Esophagus muscularis mucosa (tissue), 4 donors: ENCODE measurements at regions not wholly inside any gene's neighbourhood (a gene's known extent, or its start where the extent isn't known, plus 50 kb on each side); places are given as distances from the start of the nearest gene placed in this dataset.

Experiments
- EP300 ChIP-seq: sonication (generic); formaldehyde crosslinking; IDR thresholded peaks from one replicate; pipeline ENCODE4 v1.6.1; 2017; ENCODE audit warnings: antibody characterized with exemption
- POLR2A ChIP-seq: fragments of 450-650 bp; IDR thresholded peaks from one replicate; pipeline ENCODE4 v1.6.1; 2017; ENCODE audit warnings: antibody characterized with exemption, moderate library complexity, mild to moderate bottlenecking, low read depth
- POLR2AphosphoS5 ChIP-seq, 2 donors: sonication (generic); formaldehyde crosslinking; IDR thresholded peaks; one replicate each; pipeline ENCODE4 v1.6.1; 2017; ENCODE audit warnings: antibody characterized with exemption in 2 of 2
- TF ChIP-seq, protein P1 (sequence below), 3 experiments: fragments of 200-600 bp in 2 of 3; fragments of 450-650 bp in 1 of 3; sonication (generic) in 2 of 3; IDR thresholded peaks; one replicate each; pipeline ENCODE4 v1.5.1; 2017 to 2019; ENCODE audit warnings: antibody characterized with exemption in 3 of 3, mild to moderate bottlenecking in 2 of 3, moderate library complexity in 1 of 3

DNA sequence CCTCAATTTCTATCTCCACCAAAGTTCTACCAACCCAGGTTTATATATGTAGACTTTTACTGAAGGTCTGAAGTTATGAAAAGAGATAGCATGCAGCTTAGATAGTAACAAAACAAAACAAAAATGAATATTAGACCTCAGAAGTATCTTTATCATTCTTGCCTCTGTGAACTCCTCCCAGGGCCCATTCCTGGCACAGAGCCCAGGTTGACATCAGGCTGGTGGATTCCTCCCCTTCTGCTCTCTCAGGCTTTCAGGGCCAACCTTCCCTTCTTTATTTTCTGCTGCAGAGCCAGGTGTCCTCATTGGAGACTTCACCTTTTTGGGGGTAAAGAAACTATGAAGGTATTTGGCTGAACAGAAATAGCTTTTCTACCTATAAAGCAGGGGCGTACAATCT, 112.8 kb upstream of the PITX2 start:
- TF ChIP-seq POLR2AphosphoS5 (IDR thresholded peaks at IDR 0.05) (no peak), POLR2A (no peak), EP300 (no peak)
- TF ChIP-seq, protein P1, sequence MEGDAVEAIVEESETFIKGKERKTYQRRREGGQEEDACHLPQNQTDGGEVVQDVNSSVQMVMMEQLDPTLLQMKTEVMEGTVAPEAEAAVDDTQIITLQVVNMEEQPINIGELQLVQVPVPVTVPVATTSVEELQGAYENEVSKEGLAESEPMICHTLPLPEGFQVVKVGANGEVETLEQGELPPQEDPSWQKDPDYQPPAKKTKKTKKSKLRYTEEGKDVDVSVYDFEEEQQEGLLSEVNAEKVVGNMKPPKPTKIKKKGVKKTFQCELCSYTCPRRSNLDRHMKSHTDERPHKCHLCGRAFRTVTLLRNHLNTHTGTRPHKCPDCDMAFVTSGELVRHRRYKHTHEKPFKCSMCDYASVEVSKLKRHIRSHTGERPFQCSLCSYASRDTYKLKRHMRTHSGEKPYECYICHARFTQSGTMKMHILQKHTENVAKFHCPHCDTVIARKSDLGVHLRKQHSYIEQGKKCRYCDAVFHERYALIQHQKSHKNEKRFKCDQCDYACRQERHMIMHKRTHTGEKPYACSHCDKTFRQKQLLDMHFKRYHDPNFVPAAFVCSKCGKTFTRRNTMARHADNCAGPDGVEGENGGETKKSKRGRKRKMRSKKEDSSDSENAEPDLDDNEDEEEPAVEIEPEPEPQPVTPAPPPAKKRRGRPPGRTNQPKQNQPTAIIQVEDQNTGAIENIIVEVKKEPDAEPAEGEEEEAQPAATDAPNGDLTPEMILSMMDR (IDR thresholded peaks at IDR 0.05): no peak
